ENCODE measurements at regions not wholly inside any gene's neighbourhood (a gene's known extent, or its start where the extent isn't known, plus 50 kb on each side); places are given as distances from the start of the nearest gene placed in this dataset.
"Not testable (repeated sequence)": the region's sequence is repeated elsewhere in the genome, so short reads cannot be mapped to it uniquely, and the experiment has no call there.

DNA sequence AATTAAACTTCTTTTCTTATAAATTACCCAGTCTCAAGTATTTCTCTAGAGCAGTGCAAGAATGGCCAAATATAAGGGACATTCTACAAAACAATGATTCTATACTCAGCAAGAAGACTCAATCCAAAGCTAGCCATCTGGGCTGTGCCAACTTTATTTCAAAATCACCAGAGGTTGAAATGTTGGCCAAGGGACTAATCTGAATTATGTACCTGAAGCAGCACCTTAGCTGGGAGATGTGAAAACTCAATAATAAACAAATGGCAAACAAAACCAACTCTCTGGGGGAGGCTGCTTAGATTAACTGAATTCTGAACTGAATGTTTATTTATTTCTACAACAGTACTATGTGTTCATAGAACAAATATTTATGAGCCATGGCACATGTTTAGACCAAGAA is 251.3 kb downstream of the RDH14 start:
- DNase-seq, result no peak

GRCh38 chr2:18304849-18305248 is 255.6 kb downstream of the RDH14 start:
- DNase-seq, result no peak

DNA sequence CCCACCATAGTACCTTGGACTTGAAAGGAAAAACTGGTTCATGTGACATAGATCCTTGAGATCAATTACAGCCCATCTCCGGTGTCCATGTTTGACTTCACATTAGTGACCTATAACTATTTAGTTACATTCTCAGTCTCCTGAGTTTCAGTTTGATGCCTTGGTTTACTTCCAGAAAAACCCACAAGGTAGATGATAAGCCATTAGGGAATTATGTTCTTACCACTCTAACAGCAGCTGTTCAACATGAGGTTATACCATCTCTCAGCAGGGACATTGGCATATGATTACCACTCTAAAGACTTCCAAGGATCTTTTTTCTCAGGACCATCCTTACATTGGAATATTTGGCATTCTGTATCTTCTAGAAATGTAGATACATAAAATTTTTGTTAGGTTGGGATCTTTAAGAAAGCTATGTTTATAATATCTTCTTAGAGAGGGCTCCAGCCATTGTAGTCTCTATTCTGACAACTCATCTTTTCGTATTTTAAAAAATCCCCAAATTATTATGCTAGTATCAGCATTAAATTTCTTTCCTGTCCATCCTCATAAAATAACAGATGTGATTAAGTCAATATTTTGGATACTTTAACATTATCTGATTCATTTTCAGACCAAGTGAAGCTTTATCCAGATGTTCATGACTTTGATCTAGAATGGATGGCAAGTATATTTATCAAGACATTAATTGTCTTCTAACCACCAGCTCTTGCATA is 258.9 kb downstream of the RDH14 start:
- DNase-seq, result no peak

- DNase-seq, result no peak
These were observed 260.8 kb downstream of the RDH14 start for GRCh38 chr2:18299423-18300212.

GRCh38 chr2:18297534-18298058 is 262.9 kb downstream of the RDH14 start:
- no peak for DNase-seq

- no peak for DNase-seq
These were observed 270.1 kb downstream of the RDH14 start for GRCh38 chr2:18290386-18290785.

DNA sequence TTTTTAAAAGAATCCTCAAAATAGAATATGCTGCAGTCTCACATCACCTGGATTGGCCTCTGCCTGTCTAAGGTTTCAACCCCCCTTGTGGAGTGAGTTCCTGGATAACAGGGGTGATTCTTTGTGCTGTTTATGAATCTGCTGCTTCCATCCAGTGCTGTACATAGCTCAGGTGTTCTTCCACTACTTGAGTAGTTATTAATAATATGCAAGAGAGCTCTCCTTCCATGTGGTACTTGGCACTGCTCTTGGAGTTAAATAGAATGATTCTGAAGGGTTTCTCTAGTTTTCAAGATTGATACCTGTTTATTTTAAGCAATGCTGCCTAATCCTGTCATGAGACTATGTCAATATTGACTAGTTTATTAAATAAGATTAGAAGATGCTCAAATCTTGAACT is 273.6 kb downstream of the RDH14 start:
- DNase-seq, result no peak

- DNase-seq, result no peak
These were observed 276.1 kb downstream of the RDH14 start for GRCh38 chr2:18284331-18284730.

DNA sequence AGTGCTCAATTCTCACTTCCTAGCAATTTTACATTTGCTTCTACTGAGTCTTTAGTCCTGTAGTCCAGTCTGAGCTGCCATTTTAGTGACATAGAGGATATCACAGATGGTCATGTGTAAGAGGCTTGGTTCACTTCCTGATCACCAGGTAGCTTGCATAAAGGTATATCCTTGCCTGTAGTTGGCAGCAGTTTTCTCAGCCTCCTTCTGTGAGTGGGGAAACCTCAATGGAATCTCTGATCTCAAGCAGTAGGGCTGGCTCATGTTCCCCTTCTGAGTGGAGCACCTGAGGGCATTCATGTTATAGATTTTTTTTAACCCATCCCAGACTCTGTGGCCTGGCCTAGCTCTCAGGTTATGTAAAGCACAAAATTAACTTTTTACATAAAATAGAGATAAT is 278.4 kb downstream of the RDH14 start:
- no peak for DNase-seq

DNA sequence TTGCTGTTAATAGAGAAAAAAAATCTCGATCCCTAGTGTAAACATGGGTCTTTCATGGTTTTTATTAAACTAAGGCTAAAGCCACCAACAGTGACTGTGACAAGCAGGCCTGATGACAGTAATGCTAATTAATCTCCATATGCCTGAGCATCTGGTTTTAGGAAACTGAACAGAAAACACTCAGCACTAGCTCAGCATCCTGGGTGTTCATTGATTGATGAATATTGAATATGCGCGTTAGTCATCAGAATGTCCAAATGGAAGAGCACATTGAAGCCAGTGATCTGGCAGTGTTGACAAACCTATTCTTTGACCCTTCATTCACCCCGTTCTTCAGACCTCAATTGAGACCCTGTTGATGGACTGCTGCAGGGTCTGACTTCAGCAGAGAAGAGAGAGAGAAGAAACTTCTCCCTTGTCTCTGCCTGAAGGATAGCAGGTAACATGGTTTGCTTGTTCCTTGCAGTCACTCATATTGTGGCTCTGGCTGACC is 283.8 kb downstream of the RDH14 start:
- no peak for DNase-seq

GRCh38 chr2:18273205-18273604 is 287.2 kb downstream of the RDH14 start:
- DNase-seq, result no peak

DNA sequence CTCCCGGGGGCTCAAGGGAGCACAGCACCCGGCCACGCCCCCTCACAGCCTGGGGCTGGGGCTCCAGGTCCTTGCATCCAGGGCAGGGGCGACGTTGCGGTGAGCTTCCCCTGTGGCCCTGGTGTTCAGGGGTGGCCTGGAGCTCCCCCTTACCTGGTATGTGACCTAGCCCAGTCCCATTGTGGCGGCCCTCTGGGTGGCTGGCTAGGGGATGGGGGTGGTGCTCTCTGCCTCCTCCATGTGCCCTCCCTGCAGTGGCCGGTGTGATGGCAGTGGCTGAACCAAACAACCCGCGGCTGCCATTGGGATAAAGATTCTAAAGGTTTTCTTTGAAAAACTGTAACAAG is 288.3 kb downstream of the RDH14 start:
- no peak for DNase-seq

DNA sequence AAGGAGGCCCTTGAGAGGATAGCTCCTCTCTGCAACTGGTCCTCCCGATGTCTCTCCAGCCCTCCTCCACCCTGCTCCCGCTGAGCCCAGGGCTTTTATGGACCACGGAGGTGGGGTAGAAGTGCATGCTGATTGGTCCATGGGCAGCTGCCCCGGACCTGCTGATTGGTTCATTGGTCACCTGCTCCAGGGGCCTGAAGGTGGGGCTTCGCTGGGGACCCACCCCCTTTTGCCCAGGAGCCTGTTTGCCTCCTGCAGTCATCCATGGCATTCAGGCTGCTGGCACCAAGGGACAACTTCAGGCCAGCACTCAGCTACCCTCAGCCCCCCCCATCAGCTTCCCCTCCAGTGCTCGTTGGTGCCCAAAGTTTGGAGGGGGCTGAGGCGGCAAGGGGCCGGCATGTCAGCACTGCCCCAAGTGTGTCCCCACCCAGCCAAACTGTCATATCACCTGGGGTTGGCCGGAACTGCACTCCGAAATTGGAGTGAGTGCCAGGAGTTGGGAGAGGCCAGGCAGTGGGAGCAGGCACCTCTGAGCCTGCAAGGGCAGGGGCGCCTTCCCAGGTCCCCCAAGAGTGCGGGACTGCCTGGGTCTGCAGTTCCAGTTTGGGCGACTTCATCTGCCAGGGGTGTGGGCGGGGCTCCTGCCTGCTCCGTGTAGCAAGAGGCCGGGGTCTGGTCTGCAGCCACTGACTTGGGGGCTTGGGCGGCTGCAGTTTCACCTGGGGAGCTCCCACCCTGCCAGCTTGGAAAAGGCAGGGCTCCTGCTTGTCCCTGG is 288.9 kb downstream of the RDH14 start:
- no peak for DNase-seq

DNA sequence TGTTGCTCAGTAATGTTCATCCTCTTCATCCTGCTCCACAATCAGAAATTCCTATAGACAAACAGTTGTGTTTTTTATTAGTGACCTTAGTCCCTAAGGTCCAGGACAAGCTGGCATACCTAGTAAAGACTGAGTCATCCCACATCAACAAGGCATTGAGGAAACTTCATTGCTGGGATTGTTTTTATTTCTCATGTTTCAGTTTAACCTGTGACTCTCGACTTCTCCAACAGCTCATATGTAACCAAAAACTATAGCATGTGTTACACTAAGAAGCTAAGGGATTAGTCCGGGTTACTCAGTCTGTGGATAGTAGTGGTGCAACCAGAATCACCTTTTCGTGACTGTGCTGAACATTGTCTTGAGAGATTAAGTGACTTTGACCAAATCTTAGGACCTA is 292.1 kb downstream of the RDH14 start:
- no peak for DNase-seq

GRCh38 chr2:18267501-18267900 is 293.0 kb downstream of the RDH14 start:
- no peak for DNase-seq

GRCh38 chr2:18266699-18267098 is 293.8 kb downstream of the RDH14 start:
- DNase-seq, result not testable (repeated sequence)

- DNase-seq, result no peak
These were observed 294.6 kb downstream of the RDH14 start for GRCh38 chr2:18265614-18266586.

- DNase-seq, result no peak
These were observed 297.9 kb downstream of the RDH14 start for GRCh38 chr2:18262601-18263000.

GRCh38 chr2:18253686-18254197 is 306.7 kb downstream of the RDH14 start:
- no peak for DNase-seq

GRCh38 chr2:18251486-18251885 is 309.0 kb downstream of the RDH14 start:
- DNase-seq, result no peak

- no peak for DNase-seq
These were observed 313.0 kb downstream of the RDH14 start for GRCh38 chr2:18247282-18248110.
